HG03039 (cell line): ENCODE measurements at regions not wholly inside any gene's neighbourhood (a gene's known extent, or its start where the extent isn't known, plus 50 kb on each side); places are given as distances from the start of the nearest gene placed in this dataset.

Experiments
- ATAC-seq: cut with Tn5 transposase; IDR thresholded peaks from one replicate; pipeline ENCODE4 v1.9.1; 2021; ENCODE audit warnings: mild to moderate bottlenecking, moderate library complexity; ENCODE audit not compliant: unreplicated experiment

DNA sequence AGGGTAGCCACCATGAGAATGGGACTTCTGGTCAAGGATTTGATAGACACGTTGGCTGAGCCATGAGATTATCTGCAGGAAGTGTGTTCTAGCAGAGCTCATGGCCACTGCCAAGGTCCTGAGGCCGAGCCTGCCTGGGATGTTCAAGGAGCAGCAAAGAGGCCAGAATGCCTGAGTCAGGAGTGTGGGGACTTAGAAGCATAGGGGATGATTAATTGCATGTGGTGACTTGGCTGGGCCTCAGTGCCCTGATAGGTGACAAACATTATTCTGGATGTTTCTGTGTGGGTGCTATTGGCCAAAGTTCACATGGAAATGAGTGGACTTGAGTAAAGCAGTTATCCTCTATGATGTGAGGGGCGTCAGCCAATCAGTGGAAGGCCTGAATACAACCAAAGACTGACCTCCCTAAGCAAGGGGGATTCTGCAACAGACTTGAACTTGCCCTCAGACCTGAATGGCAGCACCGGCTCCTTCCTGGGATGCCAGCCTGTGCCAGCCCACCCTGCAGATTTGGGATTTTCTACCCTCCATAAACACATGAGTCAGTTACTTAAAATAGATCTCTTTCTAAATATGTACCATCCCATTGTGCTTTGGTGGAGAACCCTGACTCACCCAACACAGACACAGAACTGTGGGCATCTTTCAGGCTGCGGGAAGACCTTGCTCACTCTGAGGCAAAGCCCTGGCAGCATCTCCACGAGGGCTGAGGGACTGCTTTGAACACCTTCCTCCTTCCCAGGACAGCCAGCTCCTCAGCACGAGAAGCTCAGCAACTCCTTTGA lies 363.9 kb upstream of the MGMT start:
- no peak for ATAC-seq

DNA sequence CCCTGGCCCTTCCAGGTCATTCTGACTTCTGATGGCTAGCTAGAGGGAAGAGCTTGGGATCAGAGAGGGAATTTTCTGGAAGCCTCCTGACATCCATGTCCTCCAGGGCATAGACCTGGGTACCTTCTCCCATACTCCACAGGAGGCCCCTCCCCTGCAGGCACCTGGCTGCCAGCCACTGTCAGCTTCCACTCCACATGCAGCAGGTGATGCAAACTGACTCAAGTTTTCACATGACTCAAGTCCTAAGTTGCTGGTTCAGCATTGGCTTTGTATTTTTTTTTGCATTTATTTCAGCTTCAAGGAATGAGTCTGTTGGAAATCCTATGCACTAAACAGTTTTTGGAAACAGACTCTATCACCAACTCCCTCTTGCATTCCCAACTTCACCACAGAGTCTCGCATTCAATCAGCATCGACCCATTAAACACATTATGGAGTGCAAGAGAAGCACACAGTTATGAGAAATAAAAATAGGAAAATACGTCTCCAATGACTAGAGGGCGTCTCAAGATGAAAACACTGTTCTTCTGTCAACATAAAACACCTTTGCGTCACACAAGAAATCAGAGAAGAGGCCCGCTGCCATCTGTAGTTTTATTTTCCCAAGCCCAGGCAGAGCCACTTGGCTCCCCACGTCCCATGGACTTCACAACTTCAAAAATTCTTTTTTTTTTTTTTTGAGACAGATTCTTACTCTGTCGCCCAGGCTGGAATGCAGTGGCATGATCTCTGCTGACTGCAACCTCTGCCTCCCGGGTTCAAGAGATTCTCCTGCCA lies 362.6 kb upstream of the MGMT start:
- no peak for ATAC-seq

DNA sequence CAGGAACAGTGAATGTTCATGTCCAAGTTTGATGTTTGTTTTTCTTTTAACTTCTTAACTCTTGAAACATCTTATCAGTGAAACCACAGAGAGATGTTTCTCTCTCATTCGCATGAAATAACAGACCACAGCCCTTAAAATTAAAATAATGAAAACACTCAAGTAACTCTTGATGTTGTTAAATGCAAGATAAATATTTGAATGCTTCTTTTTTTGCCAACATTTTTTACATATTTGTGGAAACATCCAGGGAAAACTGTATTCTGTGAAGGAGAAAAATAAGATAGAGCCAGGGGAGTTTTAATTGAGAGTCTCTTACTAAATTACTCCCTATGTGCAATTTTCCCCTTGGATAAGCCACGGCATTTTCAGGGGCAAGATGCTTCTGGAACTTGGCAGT lies 361.8 kb upstream of the MGMT start:
- ATAC-seq: no peak

DNA sequence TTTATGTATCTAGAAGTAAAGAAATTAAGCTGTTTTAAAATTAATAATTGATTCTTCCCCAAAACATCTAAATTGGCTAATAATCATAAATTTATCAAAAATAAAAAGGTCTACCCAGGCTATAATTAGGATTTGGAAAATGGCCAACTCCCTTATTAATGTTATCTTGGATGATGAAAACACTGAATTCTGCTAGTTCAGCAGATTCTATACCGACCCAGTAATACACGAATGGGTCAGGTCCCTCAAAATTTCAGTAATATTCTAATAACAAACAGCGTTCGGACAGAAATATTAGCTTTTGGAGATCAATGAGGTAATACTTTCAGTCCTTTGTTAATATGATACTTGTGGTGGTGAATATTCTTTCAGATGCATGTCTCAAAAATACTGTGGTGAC lies 360.7 kb upstream of the MGMT start:
- no peak for ATAC-seq

DNA sequence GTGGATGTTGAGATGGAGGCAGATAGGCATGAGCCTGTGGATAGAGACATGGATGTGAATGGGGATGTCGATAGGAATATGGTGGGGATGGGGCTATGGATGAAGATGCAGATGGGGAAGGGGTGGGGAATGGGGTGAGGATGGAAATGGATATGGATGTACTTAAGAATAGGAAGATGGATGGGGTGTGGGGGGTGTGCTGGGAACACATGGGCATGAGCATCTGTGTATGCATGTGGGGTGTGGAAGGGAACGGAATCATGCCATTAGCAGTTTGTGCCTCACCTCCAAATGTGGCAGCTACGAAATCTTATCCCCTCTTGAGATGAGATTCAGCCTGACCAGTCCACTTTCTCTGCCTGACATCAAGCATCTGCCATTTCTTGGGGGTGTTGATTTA lies 359.5 kb upstream of the MGMT start:
- no peak for ATAC-seq

DNA sequence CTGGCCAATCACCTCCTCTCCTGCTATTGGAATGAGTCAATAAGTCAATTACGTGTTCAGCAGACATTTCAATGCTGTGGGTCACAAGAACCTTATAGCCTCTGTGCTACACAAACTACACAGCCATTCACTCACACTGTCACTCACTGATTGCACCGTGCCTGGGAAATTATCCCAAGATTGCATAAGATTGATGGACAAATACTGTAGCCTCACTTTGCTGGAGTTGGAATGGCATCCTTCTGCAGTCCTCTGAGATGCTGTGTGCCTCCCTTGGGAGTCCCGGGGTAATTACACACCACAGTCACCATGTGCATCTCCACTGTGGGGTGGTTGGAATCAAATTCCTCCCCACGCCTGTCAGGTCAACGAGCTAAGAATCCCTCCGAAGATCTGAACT lies 358.7 kb upstream of the MGMT start:
- ATAC-seq: no peak

DNA sequence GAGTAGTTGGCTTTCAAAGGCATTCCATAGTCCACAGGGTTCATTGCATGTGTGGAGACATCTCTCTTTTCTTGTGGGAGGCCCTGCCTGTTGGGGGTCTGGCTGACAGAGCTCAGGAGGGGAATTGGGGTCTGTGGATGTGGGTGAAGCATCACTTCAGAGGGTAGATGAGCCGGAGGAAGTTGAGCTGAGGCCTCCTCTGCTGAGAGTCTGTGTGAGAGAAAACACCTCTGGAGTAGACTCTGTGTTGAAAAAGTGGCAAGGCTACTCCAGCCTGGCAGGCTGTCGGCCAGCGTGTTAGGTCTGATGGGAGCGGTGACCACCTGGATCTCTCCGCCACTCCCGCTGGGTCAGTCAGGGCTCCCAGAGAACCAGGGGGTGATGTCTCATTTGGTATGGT lies 358.0 kb upstream of the MGMT start:
- ATAC-seq: no peak

DNA sequence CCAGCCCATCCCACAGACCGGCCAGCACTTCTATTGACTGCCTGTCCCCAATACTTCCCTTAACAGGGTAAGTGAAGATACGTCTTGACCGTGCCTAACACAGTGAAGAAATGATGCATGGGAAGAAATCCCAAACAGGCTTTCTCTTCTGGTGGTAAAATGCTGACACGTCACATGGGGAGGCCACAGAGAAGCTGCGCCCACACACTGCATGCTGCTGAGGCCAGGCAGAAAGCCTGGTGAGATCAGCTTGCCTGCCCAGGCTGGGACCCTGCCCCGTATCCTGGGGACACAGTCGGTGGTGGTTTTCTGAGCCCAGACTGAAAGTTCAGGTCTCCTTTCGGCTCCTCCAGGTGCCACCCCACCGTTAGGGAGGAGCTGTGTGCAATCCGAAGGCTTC lies 356.3 kb upstream of the MGMT start:
- no peak for ATAC-seq

DNA sequence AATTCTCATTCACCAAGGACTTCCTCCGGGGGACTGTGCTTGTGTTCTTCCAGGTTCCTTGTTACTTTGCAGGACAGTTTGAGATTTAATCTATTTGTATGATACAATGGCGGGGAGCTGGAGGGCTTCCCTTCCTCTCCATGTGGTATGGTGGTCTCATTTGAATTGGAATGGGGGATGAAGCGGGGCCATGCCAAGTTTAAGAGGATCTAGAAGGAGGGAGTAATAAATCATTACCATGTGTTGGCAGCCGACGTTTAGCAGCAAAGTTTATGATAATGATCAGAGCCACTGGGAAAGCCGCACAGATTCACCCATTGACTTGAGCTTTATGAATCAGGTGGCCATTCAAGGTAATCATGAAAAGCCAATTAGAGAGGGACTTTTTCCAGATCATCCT lies 355.1 kb upstream of the MGMT start:
- ATAC-seq: no peak

DNA sequence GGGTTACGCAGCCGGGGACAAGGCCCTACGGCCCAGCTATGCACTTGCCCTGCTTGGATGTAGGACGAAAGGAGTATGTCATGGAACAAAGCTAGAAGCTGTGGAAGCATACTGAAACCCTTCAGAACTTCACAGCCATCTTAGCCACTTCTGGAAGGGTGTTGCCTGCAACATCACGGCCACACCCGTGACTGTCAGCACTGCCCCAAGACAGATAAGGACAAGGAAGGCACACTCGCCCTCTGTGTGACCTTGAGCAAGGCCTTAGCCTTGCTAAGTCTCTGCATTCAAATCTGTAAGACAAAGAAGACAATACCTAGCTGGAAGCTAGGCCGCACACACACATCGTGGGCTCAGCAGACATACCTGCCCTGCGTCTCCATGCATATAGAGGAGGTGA lies 352.5 kb upstream of the MGMT start:
- ATAC-seq: no peak

DNA sequence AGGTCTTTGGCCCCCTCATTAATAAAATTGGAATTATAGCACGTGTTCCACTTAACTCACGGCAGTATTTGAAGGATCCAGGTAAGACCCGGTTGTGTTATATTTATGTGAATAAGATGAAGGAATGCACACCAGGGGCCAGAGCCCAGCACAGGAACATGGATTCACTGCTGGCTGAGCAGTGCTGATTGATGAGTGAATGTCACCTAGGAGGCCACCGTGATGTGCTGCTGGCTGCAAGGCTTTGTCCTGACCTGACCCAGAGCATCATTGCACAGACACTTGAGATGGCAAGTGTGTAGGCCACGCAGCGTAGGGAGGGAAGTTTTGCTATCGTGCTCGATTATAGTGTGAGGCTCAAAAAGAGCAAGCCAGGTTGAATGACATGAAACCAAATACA lies 350.7 kb upstream of the MGMT start:
- no peak for ATAC-seq

DNA sequence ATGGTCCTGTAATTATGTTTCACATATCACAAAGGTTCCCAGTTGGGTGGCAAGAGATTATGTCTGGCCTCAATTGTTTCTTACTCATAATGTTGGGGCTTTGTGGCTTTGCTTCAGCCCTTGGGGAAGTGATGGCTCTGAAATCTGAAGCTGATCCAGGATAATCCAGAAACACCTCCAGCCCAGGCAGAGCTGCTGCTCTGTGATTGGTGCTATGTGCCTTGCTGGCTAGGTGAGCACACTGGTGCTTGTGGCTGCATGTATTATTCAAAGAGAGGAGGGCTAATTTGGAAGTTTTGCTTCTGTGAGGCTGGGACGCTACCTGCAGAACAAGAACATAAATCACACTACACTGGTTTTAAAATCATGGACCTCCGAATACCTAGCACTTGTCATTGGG lies 346.6 kb upstream of the MGMT start:
- no peak for ATAC-seq

DNA sequence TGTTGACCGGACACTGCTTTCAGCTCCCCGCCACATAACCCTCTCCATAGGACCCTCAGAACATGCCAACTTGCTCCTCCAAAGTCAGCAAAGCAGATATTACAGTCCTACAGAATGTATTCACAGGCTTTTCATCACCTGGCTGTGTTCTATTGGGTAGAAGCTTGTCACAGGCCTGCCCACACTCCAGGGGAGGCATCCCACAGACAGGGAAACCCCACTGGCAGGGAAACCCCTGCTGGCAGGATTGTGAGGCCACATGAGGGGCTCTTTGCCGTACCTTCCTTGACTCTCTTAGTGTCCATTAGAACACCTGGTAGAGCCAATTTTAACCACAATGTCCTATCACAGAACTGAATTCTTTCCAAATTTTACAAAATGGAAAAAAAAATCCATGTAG lies 344.2 kb upstream of the MGMT start:
- no peak for ATAC-seq

DNA sequence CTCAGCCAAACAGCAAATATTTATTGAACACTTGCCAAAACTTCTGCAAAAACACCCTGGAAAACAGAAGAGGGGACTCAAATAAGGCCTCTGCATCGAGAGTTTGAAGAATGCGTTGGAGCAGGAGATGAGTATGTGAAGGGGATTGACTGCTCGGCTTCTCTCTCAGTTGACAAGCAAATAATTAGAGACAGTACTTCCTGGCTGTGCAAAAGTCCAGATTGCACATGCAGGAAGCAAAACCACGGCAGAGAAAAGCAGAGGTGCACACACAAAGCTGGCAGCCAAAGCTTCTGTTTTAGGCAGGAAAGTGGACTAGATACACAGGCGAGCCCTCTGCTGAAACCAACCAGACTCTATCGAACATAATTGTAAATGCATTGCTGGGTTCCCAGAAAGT lies 343.6 kb upstream of the MGMT start:
- ATAC-seq: no peak

DNA sequence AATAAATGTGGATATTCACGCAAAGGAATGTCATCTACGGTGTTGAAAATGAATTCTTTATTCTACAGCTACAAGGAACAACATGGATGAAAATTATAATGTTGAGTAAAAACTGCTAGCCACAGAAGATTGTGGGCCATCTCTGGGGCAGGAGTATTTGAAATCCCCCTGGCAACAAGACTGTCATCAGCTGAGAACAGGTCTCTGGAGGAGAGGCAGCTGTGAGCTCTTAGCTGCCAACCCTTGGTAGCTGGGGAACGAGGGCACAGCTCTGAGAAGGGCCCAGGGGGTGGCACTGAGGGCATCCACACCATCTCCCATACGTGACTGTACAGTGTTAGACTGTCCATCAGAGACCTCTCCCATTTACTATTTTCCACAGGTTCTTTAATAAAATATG lies 340.1 kb upstream of the MGMT start:
- no peak for ATAC-seq

DNA sequence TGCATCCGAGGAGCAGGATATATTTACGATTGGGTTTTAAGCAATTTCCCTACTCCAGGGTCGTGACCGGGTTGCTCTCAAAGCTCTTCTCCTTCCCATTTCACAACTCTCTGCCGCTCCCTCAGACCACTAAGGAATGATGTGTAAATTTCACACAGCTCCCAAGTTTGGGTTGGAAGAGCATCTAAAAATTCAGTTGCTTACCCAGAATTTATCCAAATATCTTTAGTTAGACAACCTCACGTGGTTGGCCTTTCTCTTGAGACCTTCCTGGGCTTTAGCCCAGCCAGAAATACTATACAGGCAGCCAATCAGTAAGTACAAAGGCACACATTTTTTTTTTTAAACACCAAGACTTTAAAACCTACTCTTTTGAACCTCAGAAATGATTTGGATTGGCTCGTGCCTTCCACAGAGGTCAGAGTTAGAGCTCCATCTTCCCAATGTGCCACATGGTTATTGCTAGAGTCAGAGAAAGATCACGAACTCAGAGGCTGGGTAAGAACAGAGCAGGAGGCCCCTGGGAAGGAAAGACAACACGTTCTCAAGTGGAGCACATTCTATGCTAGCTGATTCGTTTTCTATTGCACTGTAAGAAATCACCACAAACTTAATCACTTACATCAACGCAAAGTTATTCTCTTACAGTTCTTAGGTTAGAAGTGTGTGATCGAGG lies 335.4 kb upstream of the MGMT start:
- ATAC-seq: no peak

DNA sequence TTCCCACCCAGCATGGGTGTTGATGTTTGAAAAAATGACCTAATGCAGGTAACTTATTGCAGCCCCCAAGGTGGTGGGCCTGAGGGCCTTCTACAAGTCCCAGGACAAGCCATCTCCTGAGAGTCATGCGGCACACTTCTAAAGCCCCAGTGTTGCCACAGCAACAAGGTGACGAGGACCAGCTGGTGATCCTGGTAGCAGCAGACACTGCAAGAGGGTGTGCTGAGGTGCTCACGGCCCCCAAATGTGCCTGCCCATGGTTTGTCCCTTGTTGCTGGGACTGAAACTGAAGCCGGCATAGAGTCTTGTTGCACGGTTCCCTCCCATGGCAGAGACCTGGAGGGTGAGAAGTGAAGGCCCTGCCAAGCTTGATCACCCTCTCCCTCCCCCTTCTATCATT lies 333.2 kb upstream of the MGMT start:
- ATAC-seq: no peak

DNA sequence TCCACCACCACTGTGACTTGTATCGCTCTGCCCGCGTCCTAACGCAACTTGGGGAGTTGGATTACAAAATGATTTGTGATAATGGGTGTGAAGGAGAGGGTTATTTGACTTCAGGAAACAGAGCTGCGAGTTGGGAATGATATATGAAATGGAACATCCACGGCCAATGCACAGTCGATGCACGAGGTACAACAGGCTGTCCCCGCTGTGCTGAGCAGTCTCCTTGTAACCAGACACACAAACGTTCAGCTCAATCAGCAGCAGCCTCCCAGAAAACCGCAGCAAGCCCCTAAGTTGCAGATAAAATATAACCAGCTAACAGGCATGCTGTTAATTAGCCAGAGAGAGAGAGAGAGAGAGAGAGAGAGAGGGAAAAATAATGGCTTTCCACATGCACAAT lies 332.7 kb upstream of the MGMT start:
- ATAC-seq: no peak

DNA sequence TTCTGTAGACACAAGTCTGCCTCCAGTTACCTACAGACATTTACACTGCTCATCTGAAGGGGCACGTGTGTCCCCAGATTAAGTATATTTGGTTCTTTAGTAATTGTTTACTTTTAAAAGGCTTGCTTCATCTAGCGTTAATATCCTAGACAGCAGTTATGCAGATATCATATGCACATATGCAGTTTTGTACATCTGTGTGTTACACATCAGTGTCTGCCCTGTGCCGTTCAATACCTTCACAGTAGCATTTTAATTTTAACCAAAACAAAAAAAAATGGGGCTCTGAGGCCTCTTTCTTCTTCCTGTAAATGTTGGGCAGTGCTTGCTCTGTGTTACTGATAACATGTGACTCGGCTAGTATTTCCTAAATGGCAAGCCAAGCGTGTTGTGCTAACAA lies 331.4 kb upstream of the MGMT start:
- no peak for ATAC-seq

DNA sequence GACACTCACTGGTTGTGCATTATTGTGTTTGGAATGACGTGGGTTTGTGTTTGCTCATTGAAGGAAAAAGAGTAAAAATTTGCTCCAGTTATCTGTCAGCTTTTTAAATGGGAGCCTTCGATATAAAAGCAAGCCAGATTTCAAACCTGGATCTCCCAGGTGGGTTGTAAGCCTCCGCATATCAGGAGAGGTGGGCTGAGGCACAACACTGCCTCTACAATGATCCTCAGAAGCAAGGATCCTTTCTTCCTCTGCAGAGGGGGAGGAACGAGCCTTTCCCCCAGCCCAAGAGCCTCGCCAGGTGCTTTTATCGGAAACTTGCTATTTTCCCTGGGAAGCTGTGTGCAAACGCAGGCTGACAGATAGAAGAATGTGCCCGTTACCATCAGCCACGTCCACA lies 331.0 kb upstream of the MGMT start:
- ATAC-seq: no peak

DNA sequence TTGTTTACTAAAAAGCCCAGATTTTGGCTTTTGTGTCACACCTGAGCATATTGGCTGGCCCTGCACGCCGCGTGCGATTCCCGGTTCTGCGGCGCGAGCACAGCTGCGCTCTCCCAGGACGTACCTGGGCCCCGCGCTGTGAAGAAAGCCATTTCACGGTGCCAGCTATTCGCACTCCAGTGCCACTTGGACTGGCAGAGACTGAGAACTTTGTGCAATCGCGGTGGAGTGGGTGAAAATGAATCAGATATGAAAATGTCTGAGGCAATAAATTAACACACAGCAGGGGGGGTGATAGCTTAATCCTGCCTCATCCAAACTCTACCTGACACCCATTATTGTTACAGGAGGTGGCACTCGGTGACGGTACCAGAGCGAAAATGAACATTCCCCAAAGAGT lies 330.1 kb upstream of the MGMT start:
- no peak for ATAC-seq
